COLO829 (cell line): ENCODE measurements at regions not wholly inside any gene's neighbourhood (a gene's known extent, or its start where the extent isn't known, plus 50 kb on each side); places are given as distances from the start of the nearest gene placed in this dataset.

Experiments used
- DNase-seq: peaks from one replicate; pipeline ENCODE4 v3.0.0; 2012; ENCODE audit warnings: low spot score

GRCh38 chr12:111011999-111012600 is 91.7 kb upstream of the MYL2 start:
- DNase-seq, result no peak

GRCh38 chr12:111010916-111011657 is 90.7 kb upstream of the MYL2 start:
- no peak for DNase-seq

GRCh38 chr12:111010061-111010460 is 89.7 kb upstream of the MYL2 start:
- no peak for DNase-seq

GRCh38 chr12:111006621-111007020 is 86.2 kb upstream of the MYL2 start:
- no peak for DNase-seq

GRCh38 chr12:110998971-110999370 is 78.6 kb upstream of the MYL2 start:
- DNase-seq, result no peak

GRCh38 chr12:110998165-110998564 is 77.8 kb upstream of the MYL2 start:
- DNase-seq, result no peak

- DNase-seq, result no peak
Observed at GRCh38 chr12:110996415-110996814, 76.0 kb upstream of the MYL2 start.

GRCh38 chr12:110995615-110996014 is 75.2 kb upstream of the MYL2 start:
- DNase-seq, result no peak

- DNase-seq, result no peak
Observed at GRCh38 chr12:110995016-110995415, 74.6 kb upstream of the MYL2 start.

- no peak for DNase-seq
Observed at GRCh38 chr12:110993434-110993833, 73.1 kb upstream of the MYL2 start.

GRCh38 chr12:110992909-110993308 is 72.5 kb upstream of the MYL2 start:
- DNase-seq, result no peak

GRCh38 chr12:110983811-110984210 is 63.4 kb upstream of the MYL2 start:
- no peak for DNase-seq

- no peak for DNase-seq
Observed at GRCh38 chr12:110972866-110973265, 52.5 kb upstream of the MYL2 start.

GRCh38 chr12:110971936-110972335 is 51.6 kb upstream of the MYL2 start:
- DNase-seq, result peak; percentile 35

- DNase-seq, result no peak
Observed at GRCh38 chr12:110971189-110971920, 51.0 kb upstream of the MYL2 start.
